HepG2 (cell line): ENCODE measurements at regions not wholly inside any gene's neighbourhood (a gene's known extent, or its start where the extent isn't known, plus 50 kb on each side); places are given as distances from the start of the nearest gene placed in this dataset.
"Not testable (repeated sequence)": the region's sequence is repeated elsewhere in the genome, so short reads cannot be mapped to it uniquely, and the experiment has no call there.

Experiments
- ATAC-seq: fragments of 200-7000 bp; cut with Tn5 transposase; 3 replicates; pipeline ENCODE4 v1.9.1; 2020; ENCODE audit warnings: mild to moderate bottlenecking, moderate library complexity
- BruUV-seq: library from RNA; stranded (reverse); fragments of 400-500 nt; replicated peaks from 2 replicates; lab custom pipeline; 2021; lab: Mats Ljungman, UMichigan
- CTCF ChIA-PET: fragments of 300-600 bp; formaldehyde crosslinking; extraction: SDS; loops from one replicate; lab custom pipeline; 2021; ENCODE audit warnings: low total read pairs, inconsistent platforms, low intra/inter-chr PET ratio; lab: Yijun Ruan, JAX
- POLR2A ChIA-PET: fragments of 350-600 bp; sonication (Branson Sonifier 250); formaldehyde crosslinking; loops from one replicate; lab custom pipeline; 2020; ENCODE audit warnings: antibody characterized with exemption, inconsistent platforms; lab: Yijun Ruan, JAX
- DNase-seq: peaks from one replicate; pipeline ENCODE4 v3.0.0-alpha.2; 2015; ENCODE audit warnings: low spot score
- FAIRE-seq: peaks from 3 replicates; lab custom pipeline; 2011; peaks lifted over from hg19 to GRCh38; lab: Jason Lieb, UNC
- H2AFZ ChIP-seq: one replicate; pipeline ENCODE4 v1.6.1; 2011; ENCODE audit warnings: low read length, inconsistent platforms
- H3K27ac ChIP-seq: fragments of 300-600 bp; 3 replicates; pipeline ENCODE4 v1.8.0; 2011; ENCODE audit warnings: mixed run types, mild to moderate bottlenecking, mixed read lengths, low read length, inconsistent platforms; ENCODE audit not compliant: insufficient read depth; ENCODE audit errors: extremely low read length
- H3K27me3 ChIP-seq, 2 experiments: fragments of 200-600 bp in 1 of 2; 2 replicates in 1 of 2; 3 replicates in 1 of 2; pipeline versions ENCODE4 v1.6.0 to v1.8.0; 2011; ENCODE audit warnings: low read length in 2 of 2, mild to moderate bottlenecking in 2 of 2, moderate library complexity in 2 of 2, inconsistent platforms in 1 of 2; ENCODE audit not compliant: insufficient read depth in 2 of 2, control insufficient read depth in 1 of 2
- H3K36me3 ChIP-seq, 2 experiments: fragments of 200-600 bp in 1 of 2; replicated peaks in 1 of 2; 2 replicates in 1 of 2; 3 replicates in 1 of 2; pipeline versions ENCODE4 v1.5.1 to v1.8.0; 2011; ENCODE audit warnings: low read length in 2 of 2, inconsistent platforms in 1 of 2; ENCODE audit not compliant: insufficient read depth in 2 of 2, control insufficient read depth in 1 of 2
- H3K4me1 ChIP-seq: 2 replicates; pipeline ENCODE4 v1.5.1; 2012; ENCODE audit warnings: low read length, inconsistent platforms; ENCODE audit not compliant: insufficient read depth
- H3K4me2 ChIP-seq: 2 replicates; pipeline ENCODE4 v1.6.0; 2011; ENCODE audit warnings: low read depth, low read length, inconsistent platforms
- H3K4me3 ChIP-seq, 3 experiments: fragments of 200-600 bp in 1 of 3; sonication (generic), shearing (Covaris generic) in 1 of 3; replicated peaks in 1 of 3; 2 replicates each; pipeline ENCODE4 v1.5.1; 2011 to 2016; ENCODE audit warnings: low read length in 3 of 3, inconsistent platforms in 2 of 3, low read depth in 2 of 3, mild to moderate bottlenecking in 2 of 3, control low read depth in 1 of 3, mixed read lengths in 1 of 3; ENCODE audit not compliant: insufficient read depth in 1 of 3
- H3K79me2 ChIP-seq: one replicate; pipeline ENCODE4 v1.6.1; 2011; ENCODE audit warnings: low read length, inconsistent platforms; ENCODE audit not compliant: insufficient read depth
- H3K9ac ChIP-seq: 2 replicates; pipeline ENCODE4 v1.6.0; 2011; ENCODE audit warnings: mild to moderate bottlenecking, low read depth, low read length, inconsistent platforms; ENCODE audit not compliant: insufficient read depth
- H3K9me3 ChIP-seq: 2 replicates; pipeline ENCODE4 v1.5.1; 2012; ENCODE audit warnings: mild to moderate bottlenecking, low read length
- H4K20me1 ChIP-seq: 2 replicates; pipeline ENCODE4 v1.6.0; 2011; ENCODE audit warnings: inconsistent platforms, mild to moderate bottlenecking, low read length, moderate library complexity; ENCODE audit not compliant: insufficient read depth
- ADNP ChIP-seq: sonication (generic); formaldehyde crosslinking; IDR thresholded peaks from 2 replicates; pipeline ENCODE4 v1.4.0; 2020; ENCODE audit warnings: missing genetic modification reagents
- ATF7 ChIP-seq, 2 experiments: fragments of 450-650 bp in 1 of 2; sonication (generic) in 1 of 2; formaldehyde crosslinking in 1 of 2; IDR thresholded peaks; 2 replicates each; pipeline versions ENCODE4 v1.4.0 to v1.6.1; 2016 to 2020; ENCODE audit warnings: antibody characterized with exemption in 1 of 2, mild to moderate bottlenecking in 1 of 2, missing genetic modification reagents in 1 of 2
- ETV5 ChIP-seq: IDR thresholded peaks from 2 replicates; pipeline ENCODE4 v1.6.1; 2018; ENCODE audit warnings: missing biosample characterization, missing genetic modification reagents, inconsistent platforms, borderline replicate concordance
- FOXO1 ChIP-seq: sonication (generic); formaldehyde crosslinking; IDR thresholded peaks from 2 replicates; pipeline ENCODE4 v1.4.0; 2020; ENCODE audit warnings: missing genetic modification reagents
- GABPB1 ChIP-seq: IDR thresholded peaks from 2 replicates; pipeline ENCODE4 v1.6.1; 2016; ENCODE audit warnings: mild to moderate bottlenecking, missing genetic modification reagents, moderate library complexity, missing compliant biosample characterization
- IRF9 ChIP-seq: sonication (generic); formaldehyde crosslinking; IDR thresholded peaks from 2 replicates; pipeline ENCODE4 v1.8.0; 2022; ENCODE audit warnings: missing genetic modification reagents, mild to moderate bottlenecking, borderline replicate concordance
- ISL2 ChIP-seq: sonication (generic); formaldehyde crosslinking; IDR thresholded peaks from 2 replicates; pipeline ENCODE4 v1.5.0; 2020; ENCODE audit warnings: missing genetic modification reagents
- SALL1 ChIP-seq: sonication (generic); formaldehyde crosslinking; IDR thresholded peaks from 2 replicates; pipeline ENCODE4 v1.8.0; 2022; ENCODE audit warnings: mild to moderate bottlenecking, missing genetic modification reagents
- TFDP1 ChIP-seq: IDR thresholded peaks from 2 replicates; pipeline ENCODE4 v1.6.1; 2016; ENCODE audit warnings: missing compliant biosample characterization, missing genetic modification reagents, borderline replicate concordance
- ZFP90 ChIP-seq: sonication (generic); formaldehyde crosslinking; IDR thresholded peaks from 2 replicates; pipeline ENCODE4 v1.8.0; 2022; ENCODE audit warnings: missing genetic modification reagents, mild to moderate bottlenecking, inconsistent platforms, borderline replicate concordance
- ZNF44 ChIP-seq: sonication (generic); formaldehyde crosslinking; IDR thresholded peaks from 2 replicates; pipeline ENCODE4 v1.5.1; 2020; ENCODE audit warnings: mild to moderate bottlenecking, missing genetic modification reagents
- ZNF510 ChIP-seq: sonication (generic); formaldehyde crosslinking; IDR thresholded peaks from 2 replicates; pipeline ENCODE4 v1.4.0; 2020; ENCODE audit warnings: low read depth, mild to moderate bottlenecking, missing genetic modification reagents
- ZNF737 ChIP-seq: sonication (generic); formaldehyde crosslinking; IDR thresholded peaks from 2 replicates; pipeline ENCODE4 v1.5.0; 2020; ENCODE audit warnings: missing genetic modification reagents, mild to moderate bottlenecking, borderline replicate concordance
- ZNF770 ChIP-seq: sonication (generic); formaldehyde crosslinking; IDR thresholded peaks from 2 replicates; pipeline ENCODE4 v1.5.0; 2020; ENCODE audit warnings: mild to moderate bottlenecking, missing genetic modification reagents
- WGBS: methylation state at CpG from one replicate; pipeline ENCODE4 v1.1.6; 2017; ENCODE audit warnings: low lambda C conversion rate; 5-methylcytosine and 5-hydroxymethylcytosine counted together
- in situ Hi-C: cut with HindIII; loops from 2 replicates; pipeline ENCODE4 v1.10.0; 2017; ENCODE audit warnings: low pct_unique_long_range_greater_than_20kb; ENCODE audit not compliant: extremely low pct_ligation_motif_present
- intact Hi-C: fragments of 100-400 bp; cut with micrococcal nuclease; formaldehyde crosslinking; loops from one replicate; pipeline ENCODE4 v1.10.0; 2022; ENCODE audit not compliant: unreplicated experiment

DNA sequence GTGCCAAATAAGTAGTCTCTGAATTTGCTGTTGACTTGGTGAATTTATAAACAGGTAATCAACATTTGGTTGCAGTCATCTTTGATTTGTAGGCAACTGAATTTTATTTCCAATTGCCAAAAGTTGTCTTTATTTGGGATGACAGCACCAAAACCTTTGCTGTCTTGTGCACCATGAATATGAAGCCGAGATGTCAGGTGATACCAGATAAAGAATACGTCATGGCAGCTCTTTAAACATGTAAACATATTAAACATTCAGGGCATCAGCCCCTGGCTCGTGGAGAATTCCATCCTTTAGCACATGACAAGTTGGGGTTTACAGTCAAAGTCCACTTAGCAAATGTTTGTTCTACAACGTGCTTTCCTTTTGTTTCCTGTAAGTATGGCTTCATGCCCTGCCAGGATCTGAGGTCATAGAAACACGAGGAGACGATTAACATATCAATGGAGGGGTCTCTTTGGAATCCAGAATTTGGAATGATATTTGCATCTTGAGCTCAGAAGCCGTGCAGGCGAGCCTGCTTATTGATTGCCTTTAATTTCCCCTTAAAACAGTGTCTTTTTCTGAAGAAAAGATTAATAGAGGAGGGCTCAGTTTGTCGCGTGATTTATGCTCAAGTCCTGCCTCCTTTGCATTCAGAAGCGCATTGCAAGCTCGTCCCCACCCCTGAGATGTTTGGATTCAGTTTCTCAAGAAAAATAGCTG lies 170.2 kb upstream of the ZNF217 start (continued):
- TF ChIP-seq ISL2 (peak; percentile 97), ZFP90 (no peak; the same call in 1 of the 2 replicates), ZNF44 (CRISPR knock-in tag) (0 out of 2 replicates have a peak, but pooled peaks have one; percentile 60), SALL1 (peak; percentile 95; the same call in 1 of the 2 replicates), ETV5 (CRISPR knock-in tag) (peak; percentile 96), IRF9 (CRISPR knock-in tag) (no peak; the same call in 1 of the 2 replicates), TFDP1 (peak; percentile 81; the same call in 1 of the 2 replicates)

- H3K9ac ChIP-seq; FAIRE-seq; H4K20me1 ChIP-seq; DNase-seq; H3K36me3 ChIP-seq; H3K79me2 ChIP-seq; H2AFZ ChIP-seq; H3K4me3 ChIP-seq; BruUV-seq; H3K9me3 ChIP-seq; intact Hi-C loops; CTCF ChIA-PET; ATAC-seq; H3K27me3 ChIP-seq; H3K4me2 ChIP-seq; in situ Hi-C loops; TF ChIP-seq ATF7 (IDR thresholded peaks at IDR 0.05): not testable (repeated sequence)
- Histone ChIP-seq H3K27ac (peak overlapping the region; percentile 89), H3K4me1 (peaks cover 67% of the 10 kb centered on the region)
- POLR2A ChIA-PET = interaction anchor here (1.4 kb wide), 1 partner anchor 24 kb away, joined by 3 read pairs; no protein-coding TSS in a partner anchor
- 95% methylated on average over 11 of the region's 11 CpGs for WGBS
- TF ChIP-seq ZNF770 (CRISPR knock-in tag) (peak; percentile 63; the same call in 1 of the 2 replicates), ZNF510 (CRISPR knock-in tag) (peak; percentile 37; the same call in 1 of the 2 replicates), FOXO1 (CRISPR knock-in tag) (0 out of 2 replicates have a peak, but pooled peaks have one; percentile 9), ATF7 (CRISPR knock-in tag; IDR thresholded peaks at IDR 0.05) (0 out of 2 replicates have a peak, but pooled peaks have one; percentile 30), GABPB1 (0 out of 2 replicates have a peak, but pooled peaks have one; percentile 7), ZNF737 (CRISPR knock-in tag) (peak; percentile 43; the same call in 1 of the 2 replicates), ADNP (CRISPR knock-in tag) (0 out of 2 replicates have a peak, but pooled peaks have one; percentile 15)
These were observed 168.8 kb upstream of the ZNF217 start for GRCh38 chr20:53762423-53762798.
